CD4-positive, alpha-beta T cell treated with Interleukin-1 beta for 1 hour (primary cell): ENCODE measurements at regions not wholly inside any gene's neighbourhood (a gene's known extent, or its start where the extent isn't known, plus 50 kb on each side); places are given as distances from the start of the nearest gene placed in this dataset.

Experiments
- DNase-seq, 2 donors: peaks; one replicate each; pipeline ENCODE4 v3.0.0-alpha.2; 2020 to 2022

GRCh38 chr2:20110383-20110782 lies 59.0 kb upstream of the LAPTM4A start:
- no peak for DNase-seq

GRCh38 chr2:20108655-20109396 lies 57.4 kb upstream of the LAPTM4A start:
- DNase-seq, result no peak

GRCh38 chr2:20107776-20108175 lies 56.3 kb upstream of the LAPTM4A start:
- DNase-seq, result no peak

DNA sequence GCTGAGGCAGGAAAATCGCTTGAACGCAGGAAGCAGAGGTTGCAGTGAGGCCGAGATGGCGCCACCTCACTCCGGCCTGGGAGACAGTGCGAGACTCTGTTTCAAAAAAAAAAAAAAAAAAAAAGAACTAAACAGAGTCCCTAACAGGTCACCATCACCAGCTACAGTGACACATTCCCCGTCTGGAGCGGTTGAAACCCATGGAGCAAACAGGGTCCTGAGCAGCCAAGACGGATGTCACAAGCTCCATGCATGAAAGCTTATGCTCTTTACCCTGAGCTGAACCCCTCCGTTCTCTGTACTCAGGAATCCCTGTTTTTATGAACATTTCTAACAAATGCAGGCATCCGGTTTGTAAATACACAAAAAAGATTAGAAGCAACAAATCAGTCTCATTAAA lies 55.9 kb upstream of the LAPTM4A start:
- no peak for DNase-seq

GRCh38 chr2:20106746-20107145 lies 55.3 kb upstream of the LAPTM4A start:
- DNase-seq, result peak in 1 of 2 donors; percentile 38

GRCh38 chr2:20104900-20105545 lies 53.6 kb upstream of the LAPTM4A start:
- DNase-seq, result no peak

DNA sequence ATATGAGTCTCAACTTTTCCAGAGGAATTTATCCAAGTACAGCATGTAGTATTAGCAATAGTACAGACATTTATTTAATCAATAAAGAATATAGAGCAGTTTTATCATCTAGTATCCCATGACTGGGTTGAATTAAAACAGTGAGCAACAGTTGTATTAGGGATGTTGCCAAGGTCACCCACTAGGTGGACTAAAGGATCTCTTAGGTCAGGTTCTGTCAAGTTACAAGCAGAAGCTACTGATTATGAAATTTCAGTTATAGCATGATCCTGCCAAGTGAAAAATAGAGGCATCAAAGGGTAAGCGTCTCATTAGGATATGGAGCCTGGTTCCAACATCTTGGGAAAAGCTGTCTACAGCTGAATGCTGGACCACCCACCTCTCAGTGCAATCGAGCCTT lies 52.1 kb upstream of the LAPTM4A start:
- DNase-seq, result no peak
